H9 (cell line): ENCODE measurements at regions not wholly inside any gene's neighbourhood (a gene's known extent, or its start where the extent isn't known, plus 50 kb on each side); places are given as distances from the start of the nearest gene placed in this dataset.

Experiments
- DNase-seq: peaks from one replicate; pipeline ENCODE4 v3.0.0-alpha.2; 2017
- H2AFZ ChIP-seq: one replicate; pipeline ENCODE4 v1.6.1; 2013; ENCODE audit warnings: mild to moderate bottlenecking, low read length, control low read depth, moderate library complexity
- H2AK5ac ChIP-seq: 2 replicates; pipeline ENCODE4 v1.6.1; 2013; ENCODE audit warnings: low read length, control low read depth, mixed read lengths; ENCODE audit not compliant: insufficient read length
- H2BK120ac ChIP-seq: one replicate; pipeline ENCODE4 v1.6.1; 2013; ENCODE audit warnings: low read depth, mild to moderate bottlenecking, low read length, control low read depth, inconsistent platforms; ENCODE audit not compliant: poor library complexity, severe bottlenecking
- H2BK12ac ChIP-seq: 2 replicates; pipeline ENCODE4 v1.6.1; 2013; ENCODE audit warnings: low read length, control low read depth, mixed read lengths, low read depth; ENCODE audit not compliant: insufficient read length
- H2BK15ac ChIP-seq: 2 replicates; pipeline ENCODE4 v1.6.1; 2013; ENCODE audit warnings: low read depth, low read length, control low read depth
- H2BK20ac ChIP-seq: one replicate; pipeline ENCODE4 v1.6.1; 2013; ENCODE audit warnings: low read depth, mild to moderate bottlenecking, low read length, control low read depth, inconsistent platforms; ENCODE audit not compliant: poor library complexity, severe bottlenecking
- H2BK5ac ChIP-seq: 2 replicates; pipeline ENCODE4 v1.6.1; 2013; ENCODE audit warnings: low read length, control low read depth, mixed read lengths; ENCODE audit not compliant: insufficient read length
- H3K14ac ChIP-seq: 2 replicates; pipeline ENCODE4 v1.6.1; 2013; ENCODE audit warnings: low read length, control low read depth; ENCODE audit not compliant: insufficient read depth
- H3K18ac ChIP-seq: 2 replicates; pipeline ENCODE4 v1.6.1; 2013; ENCODE audit warnings: low read depth, mild to moderate bottlenecking, mixed read lengths, low read length, control low read depth; ENCODE audit not compliant: insufficient read length
- H3K23ac ChIP-seq: 2 replicates; pipeline ENCODE4 v1.6.1; 2013; ENCODE audit warnings: low read length, control low read depth, mixed read lengths, low read depth; ENCODE audit not compliant: insufficient read length
- H3K23me2 ChIP-seq: 2 replicates; pipeline ENCODE4 v1.6.1; 2013; ENCODE audit warnings: low read depth, mild to moderate bottlenecking, mixed read lengths, low read length, control low read depth; ENCODE audit not compliant: insufficient read length, poor library complexity, severe bottlenecking
- H3K27ac ChIP-seq: 2 replicates; pipeline ENCODE4 v1.5.1; 2013; ENCODE audit warnings: low read length, control low read depth, mixed read lengths, low read depth; ENCODE audit not compliant: insufficient read length
- H3K27me3 ChIP-seq: 2 replicates; pipeline ENCODE4 v1.6.1; 2013; ENCODE audit warnings: low read length, control low read depth, inconsistent platforms; ENCODE audit not compliant: insufficient read depth
- H3K4ac ChIP-seq: 2 replicates; pipeline ENCODE4 v1.6.1; 2013; ENCODE audit warnings: low read depth, mild to moderate bottlenecking, control low read depth, inconsistent platforms, low read length, moderate library complexity
- H3K4me1 ChIP-seq: 2 replicates; pipeline ENCODE4 v1.6.1; 2013; ENCODE audit warnings: low read length, control low read depth, inconsistent platforms; ENCODE audit not compliant: insufficient read depth
- H3K4me2 ChIP-seq: 2 replicates; pipeline ENCODE4 v1.6.1; 2013; ENCODE audit warnings: low read length, control low read depth, mixed read lengths; ENCODE audit not compliant: insufficient read length, insufficient read depth
- H3K56ac ChIP-seq: 2 replicates; pipeline ENCODE4 v1.6.1; 2013; ENCODE audit warnings: low read depth, mild to moderate bottlenecking, mixed read lengths, low read length, control low read depth; ENCODE audit not compliant: insufficient read length
- H3K79me1 ChIP-seq: 2 replicates; pipeline ENCODE4 v1.6.1; 2013; ENCODE audit warnings: low read depth, mild to moderate bottlenecking, moderate library complexity, low read length, control low read depth, inconsistent platforms; ENCODE audit not compliant: insufficient read depth, poor library complexity, severe bottlenecking
- H3K79me2 ChIP-seq: 2 replicates; pipeline ENCODE4 v1.6.1; 2013; ENCODE audit warnings: low read length, control low read depth, inconsistent platforms; ENCODE audit not compliant: insufficient read depth
- H3K9ac ChIP-seq: 2 replicates; pipeline ENCODE4 v1.6.1; 2013; ENCODE audit warnings: low read length, control low read depth, mixed read lengths; ENCODE audit not compliant: insufficient read length; ENCODE audit errors: extremely low read depth
- H3K9me3 ChIP-seq: one replicate; pipeline ENCODE4 v1.6.1; 2013; ENCODE audit warnings: low read depth, low read length, inconsistent platforms; ENCODE audit not compliant: control insufficient read depth
- H3T11ph ChIP-seq: one replicate; pipeline ENCODE4 v1.6.1; 2013; ENCODE audit warnings: mild to moderate bottlenecking, low read length, control low read depth, inconsistent platforms
- H4K20me1 ChIP-seq: one replicate; pipeline ENCODE4 v1.6.1; 2013; ENCODE audit not compliant: control insufficient read depth, insufficient read length, insufficient read depth
- H4K5ac ChIP-seq: 2 replicates; pipeline ENCODE4 v1.6.1; 2013; ENCODE audit warnings: low read depth, mild to moderate bottlenecking, mixed read lengths, low read length, control low read depth; ENCODE audit not compliant: insufficient read length
- H4K8ac ChIP-seq: replicated peaks from 2 replicates; pipeline ENCODE4 v1.6.1; 2013; ENCODE audit warnings: low read length, control low read depth, mixed read lengths, low read depth; ENCODE audit not compliant: insufficient read length
- H4K91ac ChIP-seq: 2 replicates; pipeline ENCODE4 v1.6.1; 2013; ENCODE audit warnings: low read depth, mild to moderate bottlenecking, moderate library complexity, mixed read lengths, low read length, control low read depth; ENCODE audit not compliant: insufficient read length
- H3K27ac Mint-ChIP-seq, 3 experiments: 2 replicates in 2 of 3; 3 replicates in 1 of 3; pipeline ENCODE4 v1.8.0; 2020 to 2021; ENCODE audit warnings: mixed read lengths in 3 of 3, mild to moderate bottlenecking in 1 of 3, moderate library complexity in 1 of 3
- H3K27me3 Mint-ChIP-seq: 2 replicates; pipeline ENCODE4 v1.8.0; 2021; ENCODE audit warnings: low read depth, mild to moderate bottlenecking, moderate library complexity, mixed read lengths
- H3K36me3 Mint-ChIP-seq, 3 experiments: 2 replicates in 2 of 3; 3 replicates in 1 of 3; pipeline ENCODE4 v1.8.0; 2020 to 2021; ENCODE audit warnings: low read depth in 3 of 3, mixed read lengths in 3 of 3; ENCODE audit not compliant: insufficient read depth in 1 of 3
- H3K4me1 Mint-ChIP-seq, 2 experiments: 2 replicates each; pipeline ENCODE4 v1.8.0; 2020; ENCODE audit warnings: mixed read lengths in 2 of 2
- H3K4me3 Mint-ChIP-seq, 2 experiments: 2 replicates in 1 of 2; 3 replicates in 1 of 2; pipeline ENCODE4 v1.8.0; 2020 to 2021; ENCODE audit warnings: mild to moderate bottlenecking in 2 of 2, mixed read lengths in 2 of 2, moderate library complexity in 1 of 2
- H3K9me3 Mint-ChIP-seq, 2 experiments: 2 replicates in 1 of 2; 3 replicates in 1 of 2; pipeline ENCODE4 v1.8.0; 2020; ENCODE audit warnings: mild to moderate bottlenecking in 2 of 2, mixed read lengths in 2 of 2, moderate library complexity in 1 of 2
- WGBS: extraction: QIAGEN DNeasy Blood & Tissue Kit; methylation state at CpG from one replicate; pipeline ENCODE4 v1.1.7; 2013; ENCODE audit warnings: missing lambda C conversion rate, low lambda C conversion rate, mixed read lengths; ENCODE audit not compliant: insufficient read length; ENCODE audit errors: extremely low coverage; 5-methylcytosine and 5-hydroxymethylcytosine counted together
- TF ChIP-seq, protein P1 (sequence below): fragments of 200-600 bp; sonication (generic); conservative IDR thresholded peaks from 3 replicates; pipeline ENCODE4 v1.8.0; 2021; ENCODE audit warnings: antibody characterized with exemption, mild to moderate bottlenecking

DNA sequence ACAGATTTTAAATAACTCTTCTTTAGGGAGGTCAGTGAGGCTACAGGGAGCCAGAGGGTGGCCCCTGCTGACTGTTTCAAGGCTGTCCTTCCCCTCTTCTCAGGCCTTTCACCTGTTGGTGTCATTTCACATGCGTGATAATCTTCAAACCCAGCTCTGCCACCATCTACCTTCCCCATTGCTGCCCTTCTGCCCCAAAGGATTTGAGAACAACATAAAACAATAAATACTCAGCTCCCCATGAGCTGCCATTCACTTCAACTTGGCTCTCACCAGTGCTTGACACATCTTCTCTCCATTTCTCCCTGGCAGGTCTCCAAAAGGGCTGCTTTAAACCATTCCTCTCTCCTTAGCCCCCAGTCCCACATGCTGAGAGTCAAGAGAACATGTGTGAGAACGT is 75.5 kb upstream of the PALM2AKAP2 start:
- no CpG with 5 or more reads among the region's 2 CpGs for WGBS
- Histone ChIP-seq H3K27me3 (no peaks in the 10 kb centered on the region), H3K56ac (no peak overlapping the region), H3K79me2 (no peaks in the 10 kb centered on the region), H2BK15ac (no peak overlapping the region), H3K4ac (no peak overlapping the region), H3K14ac (no peak overlapping the region), H3K23ac (no peak overlapping the region), H2BK120ac (no peak overlapping the region), H2AFZ (no peak overlapping the region), H4K91ac (no peak overlapping the region), H3K4me2 (no peak overlapping the region), H3K9me3 (no peaks in the 10 kb centered on the region), H3K4me1 (no peaks in the 10 kb centered on the region), H4K8ac (no peak overlapping the region), H3K79me1 (no peaks in the 10 kb centered on the region), H2AK5ac (no peak overlapping the region), H3T11ph (no peak overlapping the region), H3K27ac (no peak overlapping the region), H3K9ac (no peak overlapping the region), H2BK20ac (no peak overlapping the region), H3K18ac (no peak overlapping the region), H2BK12ac (no peak overlapping the region), H4K5ac (no peak overlapping the region), H4K20me1 (no peaks in the 10 kb centered on the region), H3K23me2 (no peaks in the 10 kb centered on the region), H2BK5ac (no peak overlapping the region)
- no peaks in the 10 kb centered on the region; the same call in 1 of the 2 replicates for H3K27me3 Mint-ChIP-seq
- no peaks in the 10 kb centered on the region; a peak in 1 of 7 replicates for H3K36me3 Mint-ChIP-seq
- DNase-seq = no peak
- H3K4me1 Mint-ChIP-seq = 0 out of 4 replicates have a peak, but pooled peaks cover 0 to 2% of the 10 kb centered on the region in 2 experiments
- H3K9me3 Mint-ChIP-seq = no peaks in the 10 kb centered on the region
- no peak overlapping the region for H3K4me3 Mint-ChIP-seq
- TF ChIP-seq, protein P1, sequence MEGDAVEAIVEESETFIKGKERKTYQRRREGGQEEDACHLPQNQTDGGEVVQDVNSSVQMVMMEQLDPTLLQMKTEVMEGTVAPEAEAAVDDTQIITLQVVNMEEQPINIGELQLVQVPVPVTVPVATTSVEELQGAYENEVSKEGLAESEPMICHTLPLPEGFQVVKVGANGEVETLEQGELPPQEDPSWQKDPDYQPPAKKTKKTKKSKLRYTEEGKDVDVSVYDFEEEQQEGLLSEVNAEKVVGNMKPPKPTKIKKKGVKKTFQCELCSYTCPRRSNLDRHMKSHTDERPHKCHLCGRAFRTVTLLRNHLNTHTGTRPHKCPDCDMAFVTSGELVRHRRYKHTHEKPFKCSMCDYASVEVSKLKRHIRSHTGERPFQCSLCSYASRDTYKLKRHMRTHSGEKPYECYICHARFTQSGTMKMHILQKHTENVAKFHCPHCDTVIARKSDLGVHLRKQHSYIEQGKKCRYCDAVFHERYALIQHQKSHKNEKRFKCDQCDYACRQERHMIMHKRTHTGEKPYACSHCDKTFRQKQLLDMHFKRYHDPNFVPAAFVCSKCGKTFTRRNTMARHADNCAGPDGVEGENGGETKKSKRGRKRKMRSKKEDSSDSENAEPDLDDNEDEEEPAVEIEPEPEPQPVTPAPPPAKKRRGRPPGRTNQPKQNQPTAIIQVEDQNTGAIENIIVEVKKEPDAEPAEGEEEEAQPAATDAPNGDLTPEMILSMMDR = no peak
- no peak overlapping the region for H3K27ac Mint-ChIP-seq
